Neural crest cell (in vitro differentiated cells): ENCODE measurements at regions not wholly inside any gene's neighbourhood (a gene's known extent, or its start where the extent isn't known, plus 50 kb on each side); places are given as distances from the start of the nearest gene placed in this dataset.

Experiments
- DNase-seq: peaks from one replicate; pipeline ENCODE4 v3.0.0; 2021; ENCODE audit warnings: low read depth, mixed read lengths, low spot score
- H3K27ac Mint-ChIP-seq: one replicate; pipeline ENCODE4 v1.8.0; 2021; ENCODE audit warnings: mild to moderate bottlenecking, mixed read lengths; ENCODE audit not compliant: unreplicated experiment
- H3K27me3 Mint-ChIP-seq: 2 replicates; pipeline ENCODE4 v1.8.0; 2021; ENCODE audit warnings: low read depth, mild to moderate bottlenecking, mixed read lengths
- H3K36me3 Mint-ChIP-seq: 2 replicates; pipeline ENCODE4 v1.8.0; 2021; ENCODE audit warnings: low read depth, mild to moderate bottlenecking, mixed read lengths
- H3K4me1 Mint-ChIP-seq: 2 replicates; pipeline ENCODE4 v1.8.0; 2021; ENCODE audit warnings: mixed read lengths
- H3K4me3 Mint-ChIP-seq: one replicate; pipeline ENCODE4 v1.8.0; 2021; ENCODE audit warnings: mild to moderate bottlenecking, mixed read lengths
- H3K9me3 Mint-ChIP-seq: 2 replicates; pipeline ENCODE4 v1.8.0; 2021; ENCODE audit warnings: mixed read lengths
- CTCF ChIP-seq: fragments of 200-600 bp; sonication (generic); conservative IDR thresholded peaks from 2 replicates; pipeline ENCODE4 v1.5.0; 2021; ENCODE audit warnings: antibody characterized with exemption, mild to moderate bottlenecking

GRCh38 chr1:70706381-70707037, 295.4 kb downstream of the CTH start:
- H3K36me3 Mint-ChIP-seq = no peaks in the 10 kb centered on the region
- peaks cover 5% of the 10 kb centered on the region for H3K9me3 Mint-ChIP-seq
- no peaks in the 10 kb centered on the region for H3K4me1 Mint-ChIP-seq
- no peak overlapping the region for H3K27ac Mint-ChIP-seq
- no peak for TF ChIP-seq CTCF
- peaks cover 11% of the 10 kb centered on the region for H3K27me3 Mint-ChIP-seq
- DNase-seq = no peak
- H3K4me3 Mint-ChIP-seq = no peak overlapping the region

- TF ChIP-seq CTCF = no peak
- DNase-seq = no peak
- H3K36me3 Mint-ChIP-seq = no peaks in the 10 kb centered on the region
- H3K9me3 Mint-ChIP-seq = peaks cover 5% of the 10 kb centered on the region
- no peaks in the 10 kb centered on the region for H3K4me1 Mint-ChIP-seq
- H3K27me3 Mint-ChIP-seq = peaks cover 12% of the 10 kb centered on the region
- H3K27ac Mint-ChIP-seq = no peak overlapping the region
- H3K4me3 Mint-ChIP-seq = no peak overlapping the region
Measured at GRCh38 chr1:70707214-70707613, 296.1 kb downstream of the CTH start.

- DNase-seq = no peak
- Mint-ChIP-seq H3K27me3 (peaks cover 17% of the 10 kb centered on the region), H3K9me3 (peaks cover 2% of the 10 kb centered on the region), H3K4me3 (no peak overlapping the region), H3K27ac (no peak overlapping the region), H3K4me1 (no peaks in the 10 kb centered on the region), H3K36me3 (no peaks in the 10 kb centered on the region)
- no peak for TF ChIP-seq CTCF
Measured at GRCh38 chr1:70714149-70714548, 303.1 kb downstream of the CTH start.

- Mint-ChIP-seq H3K27me3 (peaks cover 30% of the 10 kb centered on the region), H3K4me3 (no peak overlapping the region), H3K27ac (no peak overlapping the region), H3K36me3 (no peaks in the 10 kb centered on the region), H3K4me1 (no peaks in the 10 kb centered on the region), H3K9me3 (no peaks in the 10 kb centered on the region)
- no peak for DNase-seq
- TF ChIP-seq CTCF = no peak
Measured at GRCh38 chr1:70717211-70717610, 306.1 kb downstream of the CTH start.

- Mint-ChIP-seq H3K27ac (no peak overlapping the region), H3K9me3 (no peaks in the 10 kb centered on the region), H3K27me3 (peaks cover 28% of the 10 kb centered on the region), H3K36me3 (no peaks in the 10 kb centered on the region), H3K4me1 (no peaks in the 10 kb centered on the region), H3K4me3 (no peak overlapping the region)
- no peak for DNase-seq
- no peak for TF ChIP-seq CTCF
Measured at GRCh38 chr1:70717656-70718055, 306.6 kb downstream of the CTH start.
